ENCODE measurements at regions not wholly inside any gene's neighbourhood (a gene's known extent, or its start where the extent isn't known, plus 50 kb on each side); places are given as distances from the start of the nearest gene placed in this dataset.
"Not testable (repeated sequence)": the region's sequence is repeated elsewhere in the genome, so short reads cannot be mapped to it uniquely, and the experiment has no call there.

DNA sequence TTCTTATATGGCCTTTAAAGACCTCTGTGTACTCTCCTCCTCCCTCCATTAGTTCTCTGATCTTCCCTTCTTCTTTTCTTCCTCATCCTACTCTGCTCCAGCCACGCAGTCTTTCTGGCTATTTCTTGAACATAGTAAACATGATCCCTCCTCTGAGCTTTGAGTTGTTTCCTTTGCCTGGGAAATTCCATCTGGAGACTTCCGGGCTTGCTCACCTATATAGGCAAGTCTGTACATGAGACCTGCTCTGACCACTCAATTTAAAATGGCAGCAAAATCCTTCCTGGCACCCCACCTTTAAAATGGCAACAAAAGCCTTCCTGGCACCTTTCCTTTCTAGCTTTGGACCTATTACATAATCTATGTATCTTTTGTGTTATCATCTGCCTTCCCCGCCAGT lies 94.4 kb downstream of the SPDYE17 start:
- H3K36me3 ChIP-seq; H3K27me3 ChIP-seq; DNase-seq (ENCODE audit: extremely low spot score); H3K27ac ChIP-seq (replicated peaks in 1 of 4); intact Hi-C loops (cut with DNase I); H3K4me3 ChIP-seq; H3K4me1 ChIP-seq; H3K9me3 ChIP-seq: not testable (repeated sequence)
- 81% methylated on average over 2 of the region's 3 CpGs for WGBS

DNA sequence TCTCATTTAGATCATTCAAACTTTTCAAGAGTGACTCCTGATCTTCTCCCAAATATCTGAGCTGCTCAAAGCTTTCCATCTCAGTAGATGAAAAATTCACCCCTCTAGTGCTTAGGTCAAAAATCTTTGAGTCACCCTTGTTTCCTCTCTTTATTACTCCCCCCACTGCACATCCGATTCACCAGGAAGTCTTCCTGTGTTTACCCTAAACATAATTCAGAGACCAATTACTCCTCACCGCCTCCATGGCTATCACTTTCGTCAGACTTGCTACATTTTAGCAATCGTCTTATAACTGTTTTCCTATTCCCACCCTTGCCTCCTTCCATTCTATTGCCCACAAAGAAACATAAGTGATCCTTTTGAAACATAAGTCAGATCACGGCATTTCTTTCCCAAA lies 94.8 kb downstream of the SPDYE17 start:
- 84% methylated on average over 5 of the region's 5 CpGs for WGBS
- H3K27me3 ChIP-seq, H3K4me3 ChIP-seq: not testable (repeated sequence)

DNA sequence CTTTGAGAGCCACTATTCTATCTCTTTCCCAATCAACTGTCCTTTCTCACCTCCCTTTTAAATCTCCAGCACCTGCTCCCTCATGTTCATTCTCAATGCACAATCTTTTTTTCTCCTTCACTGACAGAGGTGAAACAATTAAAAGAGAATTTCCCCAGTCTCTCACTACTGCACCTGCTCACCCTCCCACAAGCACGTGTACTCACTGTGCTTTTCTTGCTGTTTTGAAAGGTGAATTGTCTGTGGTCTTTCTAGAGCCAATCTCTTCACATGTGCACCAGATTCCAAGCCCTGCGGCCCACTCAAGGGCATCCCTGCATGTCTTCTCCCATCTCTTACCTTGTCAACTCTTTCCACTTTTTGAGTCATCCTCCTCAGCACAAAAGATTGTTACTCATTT lies 95.8 kb downstream of the SPDYE17 start:
- H3K27me3 ChIP-seq; H3K9me3 ChIP-seq; DNase-seq (ENCODE audit: extremely low spot score); H3K27ac ChIP-seq (replicated peaks in 1 of 4); H3K36me3 ChIP-seq; H3K4me1 ChIP-seq; H3K4me3 ChIP-seq; intact Hi-C loops (cut with DNase I): not testable (repeated sequence)
- 85% methylated on average over 2 of the region's 2 CpGs for WGBS

More for the DNA sequence above, 94.8 kb downstream of the SPDYE17 start:
- DNase-seq (ENCODE audit: extremely low spot score); H3K27ac ChIP-seq (replicated peaks in 1 of 4); intact Hi-C loops (cut with DNase I); H3K9me3 ChIP-seq; H3K4me1 ChIP-seq; H3K36me3 ChIP-seq: not testable (repeated sequence)

DNA sequence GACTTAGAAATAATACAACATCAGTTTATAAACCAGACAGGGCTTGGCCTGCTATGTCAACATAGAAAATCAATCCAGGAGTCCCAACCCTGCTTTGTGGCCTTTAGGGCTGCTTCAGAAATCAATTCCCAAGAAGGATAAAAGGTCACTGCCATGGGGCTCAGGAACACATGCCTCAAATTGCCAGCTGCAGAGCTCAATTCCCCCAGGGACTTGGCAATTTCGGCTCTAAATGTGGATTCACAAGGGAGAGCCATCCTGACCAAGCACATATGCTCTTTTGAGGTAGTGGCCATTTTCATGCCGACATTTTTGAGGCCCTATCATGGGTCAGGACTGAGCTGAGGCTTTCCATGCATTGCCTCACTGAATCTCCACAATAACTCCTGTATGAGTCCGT lies 97.5 kb downstream of the SPDYE17 start:
- WGBS, result 86% methylated on average over 3 of the region's 3 CpGs

DNA sequence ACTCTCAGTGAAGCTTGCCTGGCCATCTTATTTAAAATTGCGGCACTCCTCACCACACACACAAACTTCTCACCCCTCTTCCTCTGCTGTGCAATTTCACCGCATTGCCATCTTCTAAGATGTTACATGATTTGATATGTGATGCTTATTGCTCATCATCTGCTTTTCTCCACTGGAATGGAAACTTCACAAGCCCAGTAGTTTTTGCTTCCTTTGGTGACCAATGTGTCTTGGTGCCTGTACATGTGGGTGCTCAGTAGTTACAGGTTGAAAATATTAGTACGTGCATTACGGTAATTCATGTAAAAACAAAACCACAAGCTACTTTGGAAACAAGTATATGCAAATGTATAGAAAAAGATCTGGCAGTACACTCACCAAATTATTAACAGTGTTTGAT lies 99.2 kb downstream of the SPDYE17 start:
- H3K36me3 ChIP-seq; H3K9me3 ChIP-seq; H3K4me3 ChIP-seq; H3K27me3 ChIP-seq; DNase-seq (ENCODE audit: extremely low spot score); H3K27ac ChIP-seq (replicated peaks in 1 of 4); intact Hi-C loops (cut with DNase I); H3K4me1 ChIP-seq: not testable (repeated sequence)
- 97% methylated on average over 4 of the region's 4 CpGs for WGBS

More for the DNA sequence above, 97.5 kb downstream of the SPDYE17 start:
- intact Hi-C loops (cut with DNase I); H3K9me3 ChIP-seq; H3K27ac ChIP-seq (replicated peaks in 1 of 4); DNase-seq (ENCODE audit: extremely low spot score); H3K4me3 ChIP-seq; H3K36me3 ChIP-seq; H3K4me1 ChIP-seq; H3K27me3 ChIP-seq: not testable (repeated sequence)

DNA sequence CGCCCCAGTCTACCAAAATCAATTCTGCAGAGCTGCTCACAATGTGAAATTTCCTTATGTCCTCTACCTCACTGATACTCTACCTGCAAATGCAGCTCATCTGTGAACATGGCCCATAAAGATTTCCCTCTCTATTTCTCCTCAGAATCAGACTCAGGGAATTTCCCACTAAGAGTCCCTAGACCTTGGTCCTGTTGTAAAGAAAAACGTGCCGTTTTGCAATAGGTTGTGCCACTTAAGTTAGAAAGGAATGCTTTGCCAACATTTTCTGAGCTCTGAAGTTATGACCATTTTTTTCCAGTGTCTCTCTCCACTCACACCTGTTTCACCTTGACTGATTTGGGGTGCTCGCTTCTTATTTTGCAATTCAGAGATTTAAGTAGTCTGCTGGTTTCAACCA lies 100.7 kb downstream of the SPDYE17 start:
- H3K27ac ChIP-seq (replicated peaks in 1 of 4); H3K4me3 ChIP-seq; H3K9me3 ChIP-seq; H3K4me1 ChIP-seq; intact Hi-C loops (cut with DNase I); H3K27me3 ChIP-seq; H3K36me3 ChIP-seq; DNase-seq (ENCODE audit: extremely low spot score): not testable (repeated sequence)
- 78% methylated on average over 4 of the region's 4 CpGs for WGBS

DNA sequence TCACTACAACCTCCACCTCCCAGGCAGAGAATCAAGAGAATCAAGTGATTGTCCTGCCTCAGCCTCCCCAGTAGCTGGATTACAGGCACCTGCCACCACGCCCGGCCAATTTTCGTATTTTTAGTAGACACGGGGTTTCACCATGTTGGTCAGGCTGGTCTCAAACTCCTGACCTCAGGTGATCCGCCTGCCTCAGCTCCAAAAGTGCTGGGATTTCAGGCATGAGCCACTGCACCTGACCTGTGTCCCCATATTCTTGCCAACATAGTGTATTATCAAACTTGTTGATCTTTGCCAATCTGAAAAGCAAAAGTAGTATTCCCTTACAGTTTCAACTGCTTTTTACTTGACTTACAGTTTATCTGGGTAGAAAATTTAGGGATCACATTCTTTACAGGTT lies 101.7 kb downstream of the SPDYE17 start:
- H3K27me3 ChIP-seq; H3K4me1 ChIP-seq; H3K9me3 ChIP-seq; DNase-seq (ENCODE audit: extremely low spot score); H3K27ac ChIP-seq (replicated peaks in 1 of 4); H3K4me3 ChIP-seq; intact Hi-C loops (cut with DNase I); H3K36me3 ChIP-seq: not testable (repeated sequence)
- 93% methylated on average over 5 of the region's 5 CpGs for WGBS

DNA sequence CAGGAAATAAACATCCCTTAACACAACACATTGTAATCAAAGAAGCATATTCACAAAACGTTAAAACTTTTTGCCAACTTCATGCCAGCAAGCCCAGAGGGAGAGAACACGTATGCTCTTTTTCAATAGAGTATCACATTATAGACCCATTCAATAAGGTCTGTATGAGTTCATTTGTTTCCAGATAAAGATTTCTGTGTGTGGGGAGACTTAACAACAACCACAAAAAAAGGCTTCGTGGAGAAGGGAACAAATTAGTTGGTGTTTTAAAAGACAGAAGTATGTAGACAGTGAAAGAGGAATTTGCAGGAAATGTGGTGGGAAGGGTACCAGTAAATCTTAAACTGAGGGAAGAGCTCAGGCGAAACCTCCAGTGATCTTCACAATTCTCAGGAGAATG lies 103.4 kb downstream of the SPDYE17 start:
- intact Hi-C loops (cut with DNase I), result not testable (repeated sequence)
- WGBS, result 64% methylated on average over 4 of the region's 4 CpGs

DNA sequence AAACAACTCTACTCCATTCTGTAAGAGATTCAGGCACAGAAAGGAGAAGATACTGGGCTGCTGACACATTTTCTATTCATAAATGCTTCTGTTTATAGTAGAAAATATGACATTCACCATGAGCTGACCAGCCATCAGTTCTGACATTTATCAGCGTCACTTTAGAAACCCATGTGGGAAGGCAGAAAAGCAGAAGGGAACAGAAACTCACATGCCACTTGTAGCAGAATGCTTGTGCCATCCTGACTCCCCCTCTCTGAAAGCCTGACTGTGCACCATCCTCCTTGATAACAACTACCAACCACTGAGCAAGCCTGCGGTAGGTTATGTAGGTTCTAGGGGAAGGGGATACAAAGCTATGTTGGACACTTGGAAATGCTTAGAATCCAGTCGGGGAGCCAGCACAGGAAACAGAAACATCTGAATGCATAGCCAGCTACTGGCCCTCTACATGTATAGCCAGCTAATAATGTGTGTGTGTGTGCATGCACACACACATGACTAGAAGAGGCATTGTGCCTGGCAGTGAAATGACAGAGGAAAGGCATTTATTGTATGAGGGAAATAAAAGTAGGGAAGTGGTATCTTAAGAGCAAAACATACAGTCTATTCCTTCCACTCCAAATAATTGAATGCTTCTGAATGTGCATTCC lies 104.3 kb downstream of the SPDYE17 start:
- 79% methylated on average over 3 of the region's 3 CpGs for WGBS
- intact Hi-C loops (cut with DNase I); H3K36me3 ChIP-seq: not testable (repeated sequence)

More for the DNA sequence above, 103.4 kb downstream of the SPDYE17 start:
- not testable (repeated sequence) for H3K9me3 ChIP-seq; H3K4me3 ChIP-seq; DNase-seq (ENCODE audit: extremely low spot score); H3K27me3 ChIP-seq; H3K36me3 ChIP-seq; H3K4me1 ChIP-seq; H3K27ac ChIP-seq (replicated peaks in 1 of 4)

DNA sequence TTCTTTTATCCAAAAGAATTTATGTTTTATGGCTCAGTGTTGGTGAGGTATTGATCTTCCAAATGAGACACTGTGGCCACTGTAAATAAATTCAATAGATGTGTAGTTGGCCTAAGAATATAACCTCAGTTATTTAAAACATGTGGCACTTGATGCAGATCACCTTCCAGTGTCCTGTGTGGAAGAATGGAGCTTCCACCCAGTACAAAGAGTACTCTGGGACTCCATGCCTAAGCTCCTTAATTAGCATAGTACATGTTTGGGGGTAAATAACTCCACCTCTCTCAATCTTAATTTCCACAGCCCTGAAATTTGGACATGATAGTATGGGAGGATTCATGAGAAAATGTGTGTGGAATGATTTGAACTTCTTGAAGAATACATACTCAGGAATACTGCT lies 105.7 kb downstream of the SPDYE17 start:
- H3K4me1 ChIP-seq; H3K9me3 ChIP-seq; H3K27ac ChIP-seq (replicated peaks in 1 of 4); H3K36me3 ChIP-seq; DNase-seq (ENCODE audit: extremely low spot score); H3K4me3 ChIP-seq; intact Hi-C loops (cut with DNase I); H3K27me3 ChIP-seq: not testable (repeated sequence)

More for the DNA sequence above, 104.3 kb downstream of the SPDYE17 start:
- not testable (repeated sequence) for H3K4me3 ChIP-seq; DNase-seq (ENCODE audit: extremely low spot score); H3K27ac ChIP-seq (replicated peaks in 1 of 4); H3K4me1 ChIP-seq; H3K27me3 ChIP-seq; H3K9me3 ChIP-seq

DNA sequence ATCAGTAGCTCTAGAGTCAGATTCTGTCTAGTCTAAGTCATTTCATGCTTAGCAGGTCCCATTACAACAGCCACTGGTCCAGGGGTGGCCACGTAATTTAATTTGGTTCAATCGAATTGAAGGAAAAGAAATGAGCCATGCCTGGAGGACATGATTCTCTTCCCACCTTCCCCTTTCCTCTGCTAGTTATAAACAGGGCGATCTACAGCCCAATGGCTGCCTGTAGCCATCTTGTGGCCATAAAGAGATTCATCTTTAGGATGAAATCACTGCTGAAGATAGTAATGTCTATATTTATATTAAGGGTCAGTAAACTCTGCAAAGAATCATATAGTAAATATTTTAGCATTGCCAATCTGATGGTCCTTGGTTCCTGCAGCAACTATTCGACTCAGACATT lies 107.4 kb downstream of the SPDYE17 start:
- WGBS, result 95% methylated on average over 4 of the region's 4 CpGs

DNA sequence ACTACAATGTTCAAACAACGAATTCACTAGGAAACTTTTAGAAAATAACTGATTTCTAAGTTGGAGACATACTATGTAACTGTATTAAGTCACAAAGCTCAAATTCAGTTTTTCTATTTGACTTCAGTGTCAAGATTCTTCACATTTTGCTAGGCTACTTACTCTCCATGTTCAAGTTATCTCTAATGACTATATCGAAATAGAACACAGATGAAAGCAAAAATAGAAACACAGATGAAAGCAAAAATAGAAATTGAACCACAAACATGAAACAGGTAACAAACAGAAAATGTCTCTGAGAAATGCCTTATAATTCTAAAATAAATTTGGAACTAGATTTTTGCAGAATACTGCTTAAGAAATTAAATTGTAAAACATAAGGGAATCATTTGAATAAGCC lies 113.5 kb downstream of the SPDYE17 start:
- H3K36me3 ChIP-seq; H3K4me3 ChIP-seq; H3K27me3 ChIP-seq; H3K27ac ChIP-seq (replicated peaks in 1 of 4); H3K4me1 ChIP-seq; DNase-seq (ENCODE audit: extremely low spot score); intact Hi-C loops (cut with DNase I); H3K9me3 ChIP-seq: not testable (repeated sequence)
- 72% methylated on average over 2 of the region's 2 CpGs for whole genome bisulfite sequencing

More for the DNA sequence above, 107.4 kb downstream of the SPDYE17 start:
- H3K27me3 ChIP-seq; H3K9me3 ChIP-seq; H3K4me3 ChIP-seq; intact Hi-C loops (cut with DNase I); H3K27ac ChIP-seq (replicated peaks in 1 of 4); H3K4me1 ChIP-seq; H3K36me3 ChIP-seq; DNase-seq (ENCODE audit: extremely low spot score): not testable (repeated sequence)

DNA sequence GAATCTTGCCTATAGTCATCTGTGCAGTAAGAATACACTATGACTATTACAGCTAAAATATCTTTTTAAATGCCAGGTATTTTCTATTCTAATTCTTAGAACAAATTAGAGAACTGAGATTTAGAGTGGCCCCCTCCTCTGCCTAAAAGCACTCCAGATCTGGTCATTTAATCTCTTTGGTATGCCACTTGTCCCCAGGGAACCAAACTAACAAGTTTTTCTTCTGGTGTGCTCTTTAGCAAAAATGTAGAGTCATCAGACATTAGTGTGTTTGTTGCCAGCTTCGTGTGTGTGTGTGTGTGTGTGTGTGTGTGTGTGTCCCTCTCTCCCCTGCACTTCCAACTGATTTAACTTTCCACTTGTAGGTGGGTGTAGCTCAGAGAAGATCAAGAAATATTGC lies 117.8 kb downstream of the SPDYE17 start:
- no CpG with 5 or more reads among the region's 1 CpG for WGBS
- H3K27me3 ChIP-seq; H3K27ac ChIP-seq (replicated peaks in 1 of 4); H3K4me3 ChIP-seq; H3K36me3 ChIP-seq; intact Hi-C loops (cut with DNase I); H3K9me3 ChIP-seq; DNase-seq (ENCODE audit: extremely low spot score): not testable (repeated sequence)
- peaks cover 3 to 29% (median 11%) of the 10 kb centered on the region in 4 donors for H3K4me1 ChIP-seq

Measured in esophagus muscularis mucosa (tissue), 4 donors.